ENCODE measurements at regions not wholly inside any gene's neighbourhood (a gene's known extent, or its start where the extent isn't known, plus 50 kb on each side); places are given as distances from the start of the nearest gene placed in this dataset.
"Not testable (repeated sequence)": the region's sequence is repeated elsewhere in the genome, so short reads cannot be mapped to it uniquely, and the experiment has no call there.

DNA sequence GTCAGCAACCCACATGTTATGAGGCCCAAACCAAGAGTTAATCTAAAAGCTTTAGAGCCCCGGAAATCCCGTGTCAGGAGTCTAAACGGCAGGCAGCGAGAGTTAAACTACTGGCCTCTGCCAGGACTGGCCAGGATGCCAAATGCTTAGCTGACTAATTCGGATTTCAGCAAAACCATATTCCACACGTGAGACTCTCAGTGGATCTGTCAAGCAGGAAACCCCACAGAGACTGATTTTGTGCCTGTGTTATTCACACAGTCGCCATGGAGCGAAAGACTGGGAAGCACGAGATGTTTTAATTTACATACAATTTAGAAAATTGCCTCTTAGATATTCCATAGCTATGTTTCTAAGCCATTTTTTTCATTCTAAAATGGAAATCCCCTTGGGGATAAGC is 152.9 kb downstream of the RNASET2 start:
- in situ Hi-C loops (cut with MboI; ENCODE audit: low sequenced_read_pairs, unreplicated experiment): no loop called here
- TF ChIP-seq, protein P1, sequence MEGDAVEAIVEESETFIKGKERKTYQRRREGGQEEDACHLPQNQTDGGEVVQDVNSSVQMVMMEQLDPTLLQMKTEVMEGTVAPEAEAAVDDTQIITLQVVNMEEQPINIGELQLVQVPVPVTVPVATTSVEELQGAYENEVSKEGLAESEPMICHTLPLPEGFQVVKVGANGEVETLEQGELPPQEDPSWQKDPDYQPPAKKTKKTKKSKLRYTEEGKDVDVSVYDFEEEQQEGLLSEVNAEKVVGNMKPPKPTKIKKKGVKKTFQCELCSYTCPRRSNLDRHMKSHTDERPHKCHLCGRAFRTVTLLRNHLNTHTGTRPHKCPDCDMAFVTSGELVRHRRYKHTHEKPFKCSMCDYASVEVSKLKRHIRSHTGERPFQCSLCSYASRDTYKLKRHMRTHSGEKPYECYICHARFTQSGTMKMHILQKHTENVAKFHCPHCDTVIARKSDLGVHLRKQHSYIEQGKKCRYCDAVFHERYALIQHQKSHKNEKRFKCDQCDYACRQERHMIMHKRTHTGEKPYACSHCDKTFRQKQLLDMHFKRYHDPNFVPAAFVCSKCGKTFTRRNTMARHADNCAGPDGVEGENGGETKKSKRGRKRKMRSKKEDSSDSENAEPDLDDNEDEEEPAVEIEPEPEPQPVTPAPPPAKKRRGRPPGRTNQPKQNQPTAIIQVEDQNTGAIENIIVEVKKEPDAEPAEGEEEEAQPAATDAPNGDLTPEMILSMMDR (IDR thresholded peaks at IDR 0.05; ENCODE audit: borderline replicate concordance, control extremely low read depth, extremely low read depth, insufficient read depth, missing control alignments): no peak

DNA sequence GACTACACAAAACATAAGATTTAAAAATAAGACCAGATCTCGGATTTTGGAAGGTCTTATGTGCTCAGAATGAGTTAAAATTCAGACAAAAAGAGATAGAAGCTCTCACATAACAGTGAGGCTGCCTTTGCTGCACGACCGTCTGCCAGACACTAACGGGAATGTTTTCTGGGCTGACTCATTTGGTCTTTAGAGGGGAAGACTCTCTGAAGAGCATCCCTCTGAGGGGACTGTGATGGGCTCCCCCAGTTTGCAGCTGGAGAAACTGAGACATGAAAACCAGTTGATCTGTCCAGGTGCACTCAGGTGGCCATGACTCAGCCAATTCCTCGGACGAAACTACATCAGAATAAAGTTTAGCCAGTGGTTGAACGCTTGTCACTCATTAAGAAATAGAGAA is 153.9 kb downstream of the RNASET2 start:
- TF ChIP-seq, protein P1 (IDR thresholded peaks at IDR 0.05; ENCODE audit: borderline replicate concordance, control extremely low read depth, extremely low read depth, insufficient read depth, missing control alignments): no peak
- no peak for DNase-seq (ENCODE audit: low spot score)
- in situ Hi-C loops (cut with MboI; ENCODE audit: low sequenced_read_pairs, unreplicated experiment): no loop called here

More for the DNA sequence above, 152.9 kb downstream of the RNASET2 start:
- DNase-seq (ENCODE audit: low spot score): no peak

DNA sequence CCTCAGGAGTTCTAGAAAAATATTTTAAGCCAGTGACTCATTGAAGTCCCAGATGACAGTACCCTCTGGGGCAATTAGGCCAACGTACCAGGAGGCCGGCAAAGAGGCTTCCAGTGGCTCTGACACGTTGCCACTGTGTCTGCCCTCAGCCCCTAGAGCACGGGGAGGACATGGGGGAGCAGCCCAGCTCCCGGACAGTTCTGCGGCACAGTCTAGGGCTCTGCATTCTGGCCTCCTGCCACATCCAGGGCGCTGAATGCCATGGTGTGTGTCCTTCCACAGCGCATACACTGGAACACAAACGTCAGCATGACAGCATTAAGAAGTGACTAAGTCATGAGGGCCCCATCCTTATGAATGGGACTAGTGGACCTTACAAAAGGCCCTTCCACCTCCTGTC is 156.2 kb downstream of the RNASET2 start:
- in situ Hi-C loops (cut with MboI; ENCODE audit: low sequenced_read_pairs, unreplicated experiment): no loop called here
- TF ChIP-seq, protein P1 (IDR thresholded peaks at IDR 0.05; ENCODE audit: borderline replicate concordance, control extremely low read depth, extremely low read depth, insufficient read depth, missing control alignments): no peak
- no peak for DNase-seq (ENCODE audit: low spot score)

DNA sequence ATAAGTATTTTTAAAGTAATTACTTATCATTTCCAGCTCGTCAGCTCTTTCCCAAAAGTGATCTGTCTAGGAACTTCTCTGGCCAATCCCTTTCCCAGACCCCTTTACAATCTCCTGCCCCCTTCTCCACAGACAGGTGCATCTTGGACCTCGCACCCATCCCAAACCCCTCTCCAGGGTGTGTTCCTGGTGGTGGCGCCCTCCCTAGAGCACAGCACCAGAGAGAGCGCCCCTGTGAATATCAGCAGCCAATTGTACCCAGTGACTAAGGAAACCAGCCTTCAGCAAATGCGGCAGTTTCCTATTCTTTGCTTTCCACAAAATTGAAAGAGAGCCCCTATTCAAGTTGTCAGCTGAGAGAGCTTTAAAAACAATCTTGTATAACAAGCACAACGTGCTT is 157.7 kb downstream of the RNASET2 start:
- TF ChIP-seq, protein P1 (IDR thresholded peaks at IDR 0.05; ENCODE audit: borderline replicate concordance, control extremely low read depth, extremely low read depth, insufficient read depth, missing control alignments): no peak
- in situ Hi-C loops (cut with MboI; ENCODE audit: low sequenced_read_pairs, unreplicated experiment): no loop called here
- DNase-seq (ENCODE audit: low spot score): no peak

DNA sequence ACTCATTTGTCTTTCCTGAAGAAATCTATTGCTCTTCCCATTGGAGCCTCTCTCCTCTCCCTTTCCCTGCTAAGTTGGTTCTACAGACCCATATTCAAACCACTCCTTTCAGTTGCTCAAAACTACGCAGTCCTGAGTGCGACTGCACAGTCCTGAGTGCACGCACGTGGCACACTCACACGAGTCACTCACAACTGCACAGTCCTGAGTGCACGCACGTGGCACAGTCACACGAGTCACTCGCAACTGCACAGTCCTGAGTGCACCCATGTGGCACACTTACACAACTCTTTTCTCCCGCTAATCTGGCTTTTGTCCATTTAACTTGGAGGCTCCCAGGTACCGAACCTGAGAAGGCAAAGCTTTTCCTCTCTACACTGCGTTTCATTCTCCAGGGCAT is 159.7 kb downstream of the RNASET2 start:
- TF ChIP-seq, protein P1 (IDR thresholded peaks at IDR 0.05; ENCODE audit: borderline replicate concordance, control extremely low read depth, extremely low read depth, insufficient read depth, missing control alignments): no peak
- DNase-seq (ENCODE audit: low spot score): no peak
- in situ Hi-C loops (cut with MboI; ENCODE audit: low sequenced_read_pairs, unreplicated experiment): no loop called here

DNA sequence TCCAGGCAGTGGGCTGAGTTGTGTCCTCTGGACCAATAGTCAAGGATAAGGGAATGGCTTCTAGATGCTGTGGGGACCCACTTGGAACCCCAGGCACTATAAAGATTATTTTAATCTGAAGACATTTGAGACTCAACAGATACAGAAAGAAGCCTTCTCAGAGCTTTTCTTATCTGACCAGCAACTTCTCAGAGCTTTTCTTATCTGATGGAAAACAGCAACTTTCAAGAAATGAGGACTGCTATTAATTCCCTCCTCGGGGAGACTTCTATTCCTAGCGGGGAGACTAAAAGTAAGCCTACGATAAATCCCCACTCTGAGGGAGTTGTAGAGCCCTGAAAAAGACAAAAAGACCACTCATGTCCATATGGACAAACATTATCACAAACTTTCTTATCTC is 160.5 kb downstream of the RNASET2 start:
- TF ChIP-seq, protein P1 (IDR thresholded peaks at IDR 0.05; ENCODE audit: borderline replicate concordance, control extremely low read depth, extremely low read depth, insufficient read depth, missing control alignments): no peak
- in situ Hi-C loops (cut with MboI; ENCODE audit: low sequenced_read_pairs, unreplicated experiment): no loop called here
- DNase-seq (ENCODE audit: low spot score): no peak

DNA sequence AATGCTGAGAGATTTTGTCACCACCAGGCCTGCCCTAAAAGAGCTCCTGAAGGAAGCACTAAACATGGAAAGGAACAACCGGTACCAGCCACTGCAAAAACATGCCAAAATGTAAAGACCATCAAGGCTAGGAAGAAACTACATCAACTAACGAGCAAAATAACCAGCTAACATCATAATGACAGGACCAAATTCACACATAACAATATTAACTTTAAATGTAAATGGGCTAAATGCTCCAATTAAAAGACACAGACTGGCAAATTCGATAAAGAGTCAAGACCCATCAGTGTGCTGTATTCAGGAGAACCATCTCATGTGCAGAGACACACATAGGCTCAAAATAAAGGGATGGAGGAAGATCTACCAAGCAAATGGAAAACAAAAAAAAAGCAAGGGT is 163.8 kb upstream of the RPS6KA2 start:
- in situ Hi-C loops (cut with MboI; ENCODE audit: low sequenced_read_pairs, unreplicated experiment); DNase-seq (ENCODE audit: low spot score): not testable (repeated sequence)

DNA sequence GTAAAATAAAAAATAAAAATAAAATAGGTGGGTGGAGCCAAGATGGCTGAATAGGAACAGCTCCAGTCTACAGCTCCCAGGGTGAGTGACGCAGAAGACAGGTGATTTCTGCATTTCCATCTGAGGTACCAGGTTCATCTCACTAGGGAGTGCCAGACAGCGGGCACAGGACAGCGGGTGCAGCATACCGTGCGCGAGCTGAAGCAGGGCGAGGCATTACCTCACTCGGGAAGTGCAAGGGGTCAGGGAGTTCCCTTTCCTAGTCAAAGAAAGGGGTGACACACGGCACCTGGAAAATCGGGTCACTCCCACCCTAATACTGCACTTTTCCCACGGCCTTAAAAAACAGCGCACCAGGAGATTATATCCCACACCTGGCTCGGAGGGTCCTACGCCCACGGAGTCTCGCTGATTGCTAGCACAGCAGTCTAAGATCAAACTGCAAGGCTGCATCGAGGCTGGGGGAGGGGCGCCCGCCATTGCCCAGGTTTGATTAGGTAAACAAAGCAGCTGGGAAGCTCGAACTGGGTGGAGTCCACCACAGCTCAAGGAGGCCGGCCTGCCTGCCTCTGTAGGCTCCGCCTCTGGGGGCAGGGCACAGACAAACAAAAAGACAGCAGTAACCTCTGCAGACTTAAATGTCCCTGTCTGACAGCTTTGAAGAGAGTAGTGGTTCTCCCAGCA is 161.9 kb upstream of the RPS6KA2 start:
- DNase-seq (ENCODE audit: low spot score); in situ Hi-C loops (cut with MboI; ENCODE audit: low sequenced_read_pairs, unreplicated experiment): not testable (repeated sequence)
